Omental fat pad (tissue), 3 donors: ENCODE measurements at regions not wholly inside any gene's neighbourhood (a gene's known extent, or its start where the extent isn't known, plus 50 kb on each side); places are given as distances from the start of the nearest gene placed in this dataset.

Experiments
- ATAC-seq: fragments of 150-250 bp; one replicate; pipeline ENCODE4 v1.9.1; 2016; ENCODE audit warnings: mild to moderate bottlenecking, moderate library complexity; ENCODE audit not compliant: low FRiP score
- DNase-seq: peaks from one replicate; pipeline ENCODE4 v3.0.0-alpha.2; 2019; ENCODE audit warnings: low spot score
- CTCF ChIP-seq, 3 donors: fragments of 450-650 bp; IDR thresholded peaks; one replicate each; pipeline ENCODE4 v1.5.1; 2016 to 2017; ENCODE audit warnings: antibody characterized with exemption in 3 of 3, mild to moderate bottlenecking in 3 of 3, moderate library complexity in 2 of 3

GRCh38 chr5:20476016-20476415, 488.0 kb upstream of the CDH18 start:
- ATAC-seq: no peak
- TF ChIP-seq CTCF (IDR thresholded peaks at IDR 0.05): no peak
- DNase-seq: no peak

- no peak for DNase-seq
- no peak for ATAC-seq
- TF ChIP-seq CTCF (IDR thresholded peaks at IDR 0.05): no peak
These were observed 483.0 kb upstream of the CDH18 start for GRCh38 chr5:20470997-20471396.

GRCh38 chr5:20469792-20470191, 481.8 kb upstream of the CDH18 start:
- DNase-seq: no peak
- ATAC-seq: no peak
- no peak for TF ChIP-seq CTCF (IDR thresholded peaks at IDR 0.05)

GRCh38 chr5:20469390-20469789, 481.4 kb upstream of the CDH18 start:
- no peak for ATAC-seq
- TF ChIP-seq CTCF (IDR thresholded peaks at IDR 0.05): no peak
- DNase-seq: no peak

- DNase-seq (no peak), ATAC-seq (no peak)
- TF ChIP-seq CTCF (IDR thresholded peaks at IDR 0.05): no peak
These were observed 478.5 kb upstream of the CDH18 start for GRCh38 chr5:20466512-20466911.

GRCh38 chr5:20463206-20463605, 475.2 kb upstream of the CDH18 start:
- ATAC-seq: no peak
- no peak for DNase-seq
- TF ChIP-seq CTCF (IDR thresholded peaks at IDR 0.05): no peak

GRCh38 chr5:20446121-20446520, 458.1 kb upstream of the CDH18 start:
- DNase-seq (no peak), ATAC-seq (no peak)
- TF ChIP-seq CTCF (IDR thresholded peaks at IDR 0.05): no peak
